Medulla oblongata (tissue), 1 donor: ENCODE measurements at regions not wholly inside any gene's neighbourhood (a gene's known extent, or its start where the extent isn't known, plus 50 kb on each side); places are given as distances from the start of the nearest gene placed in this dataset.
"Not testable (repeated sequence)": the region's sequence is repeated elsewhere in the genome, so short reads cannot be mapped to it uniquely, and the experiment has no call there.

ENCODE experiments used
- DNase-seq: peaks from one replicate; pipeline ENCODE4 v3.0.0-alpha.2; 2015; ENCODE audit errors: extremely low spot score

DNA sequence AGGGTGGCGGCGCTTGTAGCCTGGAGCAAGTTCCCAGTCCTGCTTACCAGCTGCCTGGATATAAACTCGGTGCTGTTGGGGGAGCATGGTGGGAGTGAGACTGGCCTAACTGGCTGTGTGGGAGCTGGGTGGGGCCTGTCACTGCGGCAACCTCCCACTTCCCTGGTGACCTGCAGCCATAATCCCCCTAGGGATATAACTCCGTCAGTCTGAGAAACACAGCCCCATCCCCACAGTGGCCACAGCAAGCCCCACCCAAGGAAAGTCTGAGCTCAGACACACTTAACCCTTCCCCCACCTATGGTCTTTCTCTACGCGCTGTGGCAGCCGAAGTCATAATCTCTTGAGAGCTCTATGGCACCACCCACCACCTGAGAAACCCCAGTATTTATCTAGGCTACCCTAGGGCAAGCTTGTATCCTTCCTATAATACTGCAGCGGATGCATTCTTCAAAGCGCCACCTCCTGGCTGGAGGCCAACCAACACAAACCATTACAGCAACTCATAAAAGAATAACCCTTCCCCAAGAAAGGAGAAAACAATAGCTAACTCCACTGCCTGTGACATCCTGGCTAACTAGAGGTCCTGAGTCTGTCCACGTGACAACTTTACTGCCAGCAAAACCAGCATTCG lies 57.4 kb downstream of the ZNF648 start:
- DNase-seq: no peak

DNA sequence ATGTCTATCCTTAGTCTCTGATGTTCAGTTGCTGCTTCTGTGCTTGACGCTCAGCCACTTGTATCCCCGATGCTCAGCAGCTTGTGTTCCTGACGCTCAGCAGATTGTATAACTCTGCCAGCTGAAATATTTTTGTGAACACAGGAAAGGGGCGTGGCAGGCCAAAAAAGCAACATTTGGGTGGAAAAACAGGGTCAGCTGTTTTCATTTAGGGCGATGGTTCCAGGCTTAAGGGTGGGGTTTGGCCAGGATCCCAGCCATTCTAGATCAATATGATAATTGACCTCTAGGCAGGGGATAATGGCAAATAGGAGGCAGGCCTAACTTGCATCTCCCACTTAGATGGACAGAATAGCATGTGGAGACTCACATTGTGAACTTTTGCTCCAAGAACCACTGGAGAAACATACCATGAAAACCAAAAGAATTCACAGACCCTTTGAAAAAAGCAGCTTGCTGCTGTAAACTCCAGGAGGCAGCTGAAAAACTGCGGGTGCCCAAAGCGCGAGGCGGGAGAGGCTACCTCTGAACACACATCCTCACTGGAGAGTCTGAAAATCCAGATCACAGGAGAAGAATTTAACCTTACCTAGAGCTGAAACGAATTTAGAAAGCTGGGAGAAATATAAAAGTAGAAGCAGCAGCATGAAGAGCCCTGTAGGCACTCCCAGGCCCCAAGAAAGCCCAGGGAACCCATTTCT lies 58.3 kb downstream of the ZNF648 start:
- DNase-seq: no peak

DNA sequence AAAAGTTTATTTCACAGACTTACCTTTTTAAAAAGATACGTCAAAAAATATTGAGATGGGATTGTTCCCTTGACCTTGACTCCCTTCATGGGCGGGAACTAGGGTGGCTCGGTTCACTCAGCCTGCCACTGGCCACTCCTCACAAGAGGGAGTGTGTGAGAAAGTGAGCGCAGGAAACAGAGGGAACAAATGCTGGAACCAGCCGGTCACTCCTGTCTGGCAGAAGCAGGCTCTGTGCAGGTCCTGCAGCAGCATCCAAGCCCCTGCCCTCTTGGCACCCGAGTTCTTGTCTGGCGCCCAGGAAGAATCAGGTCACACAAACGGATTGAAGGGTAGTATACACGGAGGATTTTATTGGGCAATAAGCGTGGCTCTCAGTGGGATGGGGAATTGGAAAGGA lies 58.9 kb downstream of the ZNF648 start:
- no peak for DNase-seq

- no peak for DNase-seq
These were observed 62.7 kb downstream of the ZNF648 start for GRCh38 chr1:181998858-181999257.

- DNase-seq: no peak
These were observed 69.4 kb downstream of the ZNF648 start for GRCh38 chr1:181992072-181992471.

- no peak for DNase-seq
These were observed 70.8 kb downstream of the ZNF648 start for GRCh38 chr1:181990728-181991127.

DNA sequence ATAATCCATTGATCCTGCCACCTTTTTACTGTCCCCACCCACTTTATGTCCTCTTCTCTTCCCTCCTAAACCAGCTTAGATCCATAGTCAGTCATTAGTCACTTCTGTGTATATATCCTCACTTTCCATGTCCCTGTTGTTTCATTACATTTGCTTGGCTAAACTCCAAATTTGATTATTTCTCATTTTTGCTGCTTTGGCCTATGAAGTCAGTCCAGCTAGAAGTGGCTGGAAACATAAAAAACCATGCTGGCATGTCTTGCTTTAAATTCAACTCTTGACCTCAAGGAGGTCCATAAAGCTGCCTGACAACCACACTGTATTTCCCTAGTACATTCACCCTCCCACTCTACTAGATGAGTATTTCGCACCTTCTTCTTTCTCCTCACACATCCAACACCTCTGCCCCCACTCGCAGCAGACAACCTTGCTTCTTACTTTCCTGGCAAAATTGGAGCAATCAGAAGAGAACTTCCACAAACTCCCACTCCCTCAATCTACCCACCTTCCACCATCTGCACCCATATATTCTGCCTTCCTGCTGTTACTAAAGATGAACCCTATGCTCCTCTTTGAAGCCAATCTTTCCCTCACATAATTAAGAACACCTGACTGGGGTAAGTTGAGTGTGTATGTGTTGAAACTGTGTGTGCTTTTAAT lies 72.1 kb downstream of the ZNF648 start:
- DNase-seq: no peak

- DNase-seq: no peak
These were observed 73.5 kb downstream of the ZNF648 start for GRCh38 chr1:181987996-181988395.

GRCh38 chr1:181987334-181987895 lies 74.1 kb downstream of the ZNF648 start:
- peak; percentile 49 for DNase-seq

DNA sequence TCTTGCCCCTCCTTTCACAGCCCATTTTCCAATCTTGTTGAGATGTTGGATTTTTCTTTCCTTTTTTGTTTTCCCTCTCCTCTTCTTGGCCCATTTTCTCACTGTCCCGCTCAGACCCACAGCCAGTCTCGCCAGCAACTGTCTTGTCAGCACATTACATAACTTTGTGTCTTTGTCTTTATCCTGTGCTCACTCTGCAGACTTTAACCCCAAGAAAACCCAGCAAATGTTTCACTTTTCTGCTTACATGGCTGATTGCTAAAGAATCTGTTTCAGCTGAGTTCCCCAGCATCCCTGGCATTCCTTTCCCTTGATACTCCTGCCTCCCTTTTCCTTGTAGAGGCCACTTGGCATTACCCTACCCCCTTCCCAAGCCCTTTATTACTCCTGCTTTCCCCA lies 74.6 kb downstream of the ZNF648 start:
- DNase-seq: peak; percentile 27

DNA sequence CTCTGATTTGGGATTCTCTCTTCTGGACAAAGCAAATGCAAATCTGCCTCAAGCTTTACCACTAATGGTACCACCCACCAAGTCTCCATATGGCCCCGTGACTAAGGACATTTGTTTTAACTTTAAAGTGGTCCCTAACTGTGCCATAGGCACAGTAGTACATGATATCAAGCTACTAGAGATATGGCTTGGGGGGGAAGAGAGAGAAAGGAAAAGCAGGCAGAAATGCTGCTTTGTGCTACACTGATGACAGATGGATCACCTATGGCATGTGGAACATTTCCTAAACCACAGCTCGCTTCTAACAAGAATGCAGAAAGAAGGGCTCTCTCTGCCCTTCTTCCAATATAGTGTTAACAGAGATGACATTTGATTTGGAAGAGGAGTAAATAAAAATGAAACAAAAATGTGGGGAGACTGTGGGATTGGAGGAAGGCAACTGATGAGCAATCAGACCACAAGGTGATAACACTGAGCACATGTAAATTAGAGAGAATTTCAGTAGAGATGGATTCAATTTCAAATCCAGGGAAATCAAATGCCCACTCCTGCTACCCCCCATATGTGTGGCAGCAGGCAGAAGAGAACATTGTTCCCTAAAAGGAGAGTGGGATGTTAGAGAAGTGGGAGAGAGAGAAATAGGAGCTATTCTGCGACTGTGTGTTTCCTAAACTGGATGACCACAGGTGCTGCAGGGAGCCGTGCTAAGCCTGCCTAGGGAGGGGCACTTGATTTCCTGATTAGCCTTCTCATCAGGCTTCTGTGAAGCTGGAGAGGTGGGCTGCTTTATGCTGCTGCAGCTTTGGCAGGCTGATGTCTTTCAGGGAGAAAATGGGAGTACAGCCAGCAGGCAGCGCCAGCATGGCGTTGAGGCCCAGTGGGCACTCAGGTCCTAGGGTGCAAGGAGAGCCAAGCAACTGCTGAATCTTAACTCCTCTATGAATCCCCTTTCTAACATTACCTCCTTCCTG lies 75.3 kb downstream of the ZNF648 start:
- no peak for DNase-seq

DNA sequence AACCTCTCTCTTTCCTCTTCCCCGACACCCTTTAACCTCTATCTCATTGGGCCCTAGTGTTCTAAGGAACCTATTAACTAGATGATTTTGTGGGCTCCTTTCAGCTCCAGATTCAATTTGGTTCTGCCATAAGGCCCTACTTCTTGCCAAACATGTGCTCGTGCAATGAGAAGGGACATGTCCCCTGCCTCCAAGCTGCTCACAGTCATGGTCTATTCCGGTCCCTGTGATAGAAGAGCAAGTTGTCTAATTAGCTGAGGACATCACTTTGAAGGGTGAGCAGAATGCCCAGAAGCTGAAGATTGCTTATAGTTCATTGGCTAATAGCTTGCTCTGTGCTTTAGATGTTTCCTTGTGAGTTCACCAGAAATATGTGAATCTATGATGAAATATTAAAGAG lies 76.2 kb downstream of the ZNF648 start:
- DNase-seq: no peak

DNA sequence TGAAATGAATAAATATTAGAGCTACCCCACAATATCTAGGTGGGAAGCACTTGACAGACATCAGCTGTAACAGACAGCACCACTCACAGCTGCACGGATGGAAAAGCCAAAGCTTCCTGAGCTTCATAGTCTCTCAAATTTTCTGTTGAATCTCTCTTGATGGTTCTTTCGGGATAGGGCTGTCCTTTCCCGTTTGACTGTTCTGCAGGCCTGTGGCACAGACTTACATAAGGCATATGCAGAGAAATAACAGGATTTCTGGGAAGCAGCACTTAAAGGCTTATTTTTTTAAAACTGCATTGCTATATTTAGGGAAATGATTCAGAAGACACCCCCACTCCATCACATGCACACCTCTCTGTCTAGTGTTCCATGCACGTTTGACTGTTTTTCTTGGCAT lies 77.5 kb downstream of the ZNF648 start:
- no peak for DNase-seq

- DNase-seq: no peak
These were observed 79.7 kb downstream of the ZNF648 start for GRCh38 chr1:181981821-181982220.

DNA sequence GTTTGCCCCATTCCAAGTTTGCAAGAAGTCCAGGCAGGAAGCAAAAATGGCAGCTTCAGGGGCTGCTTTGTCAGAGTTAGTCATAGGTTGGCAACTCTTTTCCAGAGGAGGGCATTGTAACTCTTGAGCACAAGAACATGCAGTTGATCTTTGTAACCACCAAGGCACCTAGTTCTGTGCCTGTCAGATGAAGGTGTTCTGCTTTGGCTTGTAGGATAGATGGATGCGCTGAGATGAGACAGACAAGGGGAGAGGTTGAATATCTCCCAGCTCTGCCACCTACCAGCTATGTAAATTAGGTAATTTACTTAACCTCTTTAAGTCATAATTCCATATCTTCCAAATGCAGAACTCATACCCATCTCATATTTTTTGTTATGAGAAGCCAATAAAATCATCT lies 89.3 kb downstream of the ZNF648 start:
- no peak for DNase-seq

GRCh38 chr1:181971424-181971823 lies 90.1 kb downstream of the ZNF648 start:
- no peak for DNase-seq

- DNase-seq: no peak
These were observed 91.6 kb downstream of the ZNF648 start for GRCh38 chr1:181969902-181970301.

- not testable (repeated sequence) for DNase-seq
These were observed 106.8 kb downstream of the ZNF648 start for GRCh38 chr1:181954696-181955095.

DNA sequence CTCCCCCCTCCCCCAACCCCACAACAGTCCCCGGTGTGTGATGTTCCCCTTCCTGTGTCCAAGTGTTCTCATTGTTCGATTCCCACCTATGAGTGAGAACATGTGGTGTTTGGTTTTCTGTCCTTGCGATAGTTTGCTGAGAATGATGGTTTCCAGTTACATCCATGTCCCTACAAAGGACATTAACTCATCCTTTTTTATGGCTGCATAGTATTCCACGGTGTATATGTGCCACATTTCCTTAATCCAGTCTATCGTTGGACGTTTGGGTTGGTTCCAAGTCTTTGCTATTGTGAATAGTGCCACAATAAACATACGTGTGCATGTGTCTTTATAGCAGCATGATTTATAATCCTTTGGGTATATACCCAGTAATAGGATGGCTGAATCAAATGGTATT lies 107.3 kb downstream of the ZNF648 start:
- not testable (repeated sequence) for DNase-seq

DNA sequence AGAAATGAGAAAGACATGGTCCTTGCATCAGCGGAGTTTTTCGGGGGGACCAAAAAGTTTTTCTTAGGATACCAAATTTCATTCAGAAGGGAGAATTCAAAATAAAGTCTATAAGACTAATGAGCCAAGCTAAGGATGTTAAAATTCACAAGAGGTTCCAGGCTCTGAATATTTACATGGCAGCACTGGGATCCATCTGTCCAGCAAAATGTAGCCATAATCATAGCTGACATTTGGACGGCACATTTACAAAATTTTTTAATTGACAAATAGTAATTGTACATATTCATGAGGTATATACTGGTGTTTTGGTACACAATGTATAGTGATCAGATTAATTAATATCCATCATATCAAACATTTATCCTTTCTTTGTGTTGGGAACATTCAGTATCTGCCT lies 107.9 kb downstream of the ZNF648 start:
- DNase-seq: no peak

GRCh38 chr1:181951213-181951612 lies 110.3 kb downstream of the ZNF648 start:
- DNase-seq: no peak

- no peak for DNase-seq
These were observed 112.0 kb downstream of the ZNF648 start for GRCh38 chr1:181949500-181949899.
